SIG-M5 treated with dmso at 0.1 percent for 504 hours (cell line): ENCODE measurements at regions not wholly inside any gene's neighbourhood (a gene's known extent, or its start where the extent isn't known, plus 50 kb on each side); places are given as distances from the start of the nearest gene placed in this dataset.
A peak's percentile ranks its signal among the peaks of the same experiment; 100 is the strongest.
"Not testable (repeated sequence)": the region's sequence is repeated elsewhere in the genome, so short reads cannot be mapped to it uniquely, and the experiment has no call there.

Experiments used
- DNase-seq: peaks from one replicate; lab custom pipeline; 2025; ENCODE audit not compliant: unreplicated experiment; lab: John Stamatoyannopoulos, UW

DNA sequence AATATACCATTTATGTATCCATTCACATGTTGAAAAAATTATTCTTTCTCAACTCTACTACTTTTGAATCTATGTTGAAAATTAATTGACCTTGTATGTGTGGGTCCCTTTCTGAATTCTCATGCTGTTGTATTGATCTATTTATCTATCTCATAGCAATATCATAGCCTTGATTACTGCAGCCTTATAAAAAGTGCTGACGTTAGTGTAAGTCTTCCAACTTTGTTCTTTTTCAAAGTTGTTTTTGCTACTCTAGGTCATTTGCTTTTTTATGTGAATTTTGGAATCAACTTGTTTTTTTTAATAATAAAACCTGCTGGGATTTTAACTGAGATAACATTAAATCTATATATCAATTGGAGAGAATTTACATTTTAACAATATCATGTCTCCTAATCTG lies 52.2 kb upstream of the PAX3 start:
- DNase-seq, result no peak

- no peak for DNase-seq
These were observed 54.2 kb upstream of the PAX3 start for GRCh38 chr2:222352981-222353380.

- no peak for DNase-seq
These were observed 55.2 kb upstream of the PAX3 start for GRCh38 chr2:222353993-222354392.

- DNase-seq, result no peak
These were observed 57.1 kb upstream of the PAX3 start for GRCh38 chr2:222355860-222356259.

DNA sequence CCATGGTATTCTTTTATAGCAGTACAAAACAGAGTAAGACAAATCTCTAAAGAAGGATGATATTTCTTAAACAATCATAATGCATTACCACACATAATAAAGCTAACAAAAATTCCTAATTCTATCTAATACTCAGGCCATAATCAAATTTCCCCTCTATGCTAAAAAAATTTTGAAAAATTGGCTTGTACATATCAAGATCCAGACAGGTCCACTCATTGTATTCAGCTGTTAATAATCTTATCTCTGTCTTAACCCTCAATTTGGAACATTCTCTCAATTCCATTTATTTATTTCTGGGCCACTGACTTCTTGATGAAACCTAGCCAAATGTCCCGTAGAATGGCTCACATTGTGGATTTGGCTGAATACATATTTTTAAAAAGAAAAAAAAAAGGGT lies 59.1 kb upstream of the PAX3 start:
- no peak for DNase-seq

- peak; percentile 56 for DNase-seq
These were observed 60.1 kb upstream of the PAX3 start for GRCh38 chr2:222358876-222359275.

- no peak for DNase-seq
These were observed 61.3 kb upstream of the PAX3 start for GRCh38 chr2:222360146-222360545.

GRCh38 chr2:222360997-222361396 lies 62.2 kb upstream of the PAX3 start:
- no peak for DNase-seq

GRCh38 chr2:222361787-222362186 lies 62.6 kb upstream of the SGPP2 start:
- DNase-seq, result no peak

- DNase-seq, result no peak
These were observed 62.0 kb upstream of the SGPP2 start for GRCh38 chr2:222362336-222362735.

DNA sequence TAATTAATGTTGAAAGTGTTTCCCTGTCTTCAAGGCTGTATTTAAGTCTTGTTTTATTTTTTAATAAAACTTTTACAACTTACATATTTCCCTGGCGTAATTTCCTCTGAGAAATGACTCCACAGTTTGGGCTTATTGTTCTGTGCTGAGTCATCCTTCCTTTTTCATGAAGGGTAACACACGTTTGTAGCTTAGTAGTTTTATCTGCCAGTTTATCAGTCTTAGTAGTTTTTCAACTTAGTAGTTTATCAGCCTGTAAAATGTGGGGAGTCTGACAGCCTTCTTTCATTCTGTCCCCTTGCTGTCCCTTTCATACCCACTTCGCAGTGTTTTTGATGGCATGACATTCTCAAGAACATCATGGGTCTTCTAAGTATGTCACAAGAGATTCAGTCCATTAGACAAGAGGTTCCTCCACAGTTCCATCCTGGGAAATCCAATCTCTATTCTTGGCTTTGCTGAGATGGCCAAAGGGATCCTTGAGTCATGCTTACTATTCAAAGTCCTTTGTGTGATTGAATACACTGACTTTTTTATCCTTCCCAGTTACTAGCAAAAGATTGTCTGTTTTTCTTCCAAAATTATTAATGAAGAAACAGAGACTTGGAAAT lies 60.0 kb upstream of the SGPP2 start:
- DNase-seq, result peak; percentile 6

DNA sequence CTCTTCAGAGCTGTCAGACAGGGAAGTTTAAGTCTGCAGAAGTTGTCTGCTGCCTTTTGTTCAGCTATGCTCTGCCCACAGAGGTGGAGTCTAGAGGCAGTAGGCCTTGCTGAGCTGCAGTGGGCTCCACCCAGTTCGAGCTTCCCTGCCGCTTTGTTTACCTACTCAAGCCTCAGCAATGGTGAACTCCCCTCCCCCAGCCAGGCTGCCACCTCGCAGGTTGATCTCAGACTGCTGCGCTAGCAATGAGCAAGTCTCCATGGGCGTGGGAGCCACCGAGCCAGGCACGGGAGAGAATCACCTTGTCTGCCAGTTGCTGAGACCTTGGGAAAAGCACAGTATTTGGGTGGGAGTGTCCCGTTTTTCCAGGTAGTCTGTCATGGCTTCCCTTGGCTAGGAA lies 56.1 kb upstream of the SGPP2 start:
- not testable (repeated sequence) for DNase-seq

- DNase-seq, result no peak
These were observed 51.4 kb upstream of the SGPP2 start for GRCh38 chr2:222372993-222373392.
